H1 (cell line): ENCODE measurements at regions not wholly inside any gene's neighbourhood (a gene's known extent, or its start where the extent isn't known, plus 50 kb on each side); places are given as distances from the start of the nearest gene placed in this dataset.

ENCODE experiments used
- CTCF ChIA-PET: fragments of 300-600 bp; sonication (Branson Sonifier 250); formaldehyde crosslinking; loops from one replicate; lab custom pipeline; 2021; ENCODE audit not compliant: partially characterized antibody; lab: Charles Lee
- POLR2A ChIA-PET: fragments of 300-600 bp; sonication (Branson Sonifier 250); formaldehyde crosslinking; loops from one replicate; lab custom pipeline; 2021; ENCODE audit warnings: inconsistent platforms; ENCODE audit not compliant: partially characterized antibody; lab: Charles Lee
- DNase-seq, 2 experiments: peaks; one replicate each; pipeline versions ENCODE4 v3.0.0 to v3.0.0-alpha.2; 2010 to 2022; ENCODE audit warnings: low spot score in 2 of 2, low read depth in 1 of 2, mixed read lengths in 1 of 2
- FAIRE-seq: peaks from 2 replicates; lab custom pipeline; 2011; peaks lifted over from hg19 to GRCh38; lab: Jason Lieb, UNC
- H2AFZ ChIP-seq: 2 replicates; pipeline ENCODE4 v1.8.1; 2012; ENCODE audit warnings: low read length, inconsistent platforms
- H2AK5ac ChIP-seq: 2 replicates; pipeline ENCODE4 v1.6.1; 2013; ENCODE audit warnings: low read depth, low read length
- H2BK120ac ChIP-seq: replicated peaks from 2 replicates; pipeline ENCODE3; 2013; ENCODE audit warnings: low read depth, low read length, inconsistent platforms
- H2BK12ac ChIP-seq: 2 replicates; pipeline ENCODE4 v1.6.1; 2013; ENCODE audit warnings: low read depth, low read length
- H2BK15ac ChIP-seq: 2 replicates; pipeline ENCODE4 v1.6.1; 2013; ENCODE audit warnings: low read length
- H2BK20ac ChIP-seq: 2 replicates; pipeline ENCODE4 v1.6.1; 2013; ENCODE audit warnings: low read length
- H2BK5ac ChIP-seq: 2 replicates; pipeline ENCODE4 v1.6.1; 2013; ENCODE audit warnings: low read depth, low read length
- H3K14ac ChIP-seq: 2 replicates; pipeline ENCODE4 v1.6.1; 2013; ENCODE audit warnings: inconsistent platforms; ENCODE audit not compliant: insufficient read length
- H3K18ac ChIP-seq: 2 replicates; pipeline ENCODE4 v1.6.1; 2013; ENCODE audit warnings: low read length; ENCODE audit errors: extremely low read depth
- H3K23ac ChIP-seq: 2 replicates; pipeline ENCODE4 v1.6.1; 2013; ENCODE audit warnings: inconsistent platforms; ENCODE audit not compliant: insufficient read length
- H3K23me2 ChIP-seq: 2 replicates; pipeline ENCODE4 v1.6.1; 2013; ENCODE audit warnings: low read depth, low read length
- H3K27ac ChIP-seq: 2 replicates; pipeline ENCODE4 v1.6.1; 2011; ENCODE audit warnings: low read depth, low read length, inconsistent platforms
- H3K27me3 ChIP-seq, 4 experiments: replicated peaks in 1 of 4; 1 replicate in 1 of 4; 2 replicates in 3 of 4; pipeline versions ENCODE4 v1.6.1 to v1.8.1; 2011 to 2013; ENCODE audit warnings: low read length in 3 of 4, mild to moderate bottlenecking in 3 of 4, inconsistent platforms in 2 of 4, mixed read lengths in 2 of 4, moderate library complexity in 1 of 4; ENCODE audit not compliant: control insufficient read depth in 3 of 4, insufficient read depth in 3 of 4; ENCODE audit errors: extremely low read depth in 1 of 4
- H3K36me3 ChIP-seq, 4 experiments: 2 replicates each; pipeline versions ENCODE4 v1.6.1 to v1.8.1; 2011 to 2013; ENCODE audit warnings: mild to moderate bottlenecking in 4 of 4, low read length in 3 of 4, moderate library complexity in 2 of 4, control low read depth in 1 of 4, inconsistent platforms in 1 of 4; ENCODE audit not compliant: insufficient read depth in 4 of 4, control insufficient read depth in 2 of 4
- H3K4ac ChIP-seq: replicated peaks from 2 replicates; pipeline ENCODE3; 2013; ENCODE audit warnings: low read length, low read depth, mixed read lengths, inconsistent platforms; ENCODE audit not compliant: insufficient read length
- H3K4me1 ChIP-seq, 4 experiments: replicated peaks in 1 of 4; 1 replicate in 1 of 4; 2 replicates in 3 of 4; pipeline versions ENCODE4 v1.6.1 to v1.8.1; 2011 to 2013; ENCODE audit warnings: low read length in 3 of 4, inconsistent platforms in 2 of 4, mixed read lengths in 1 of 4; ENCODE audit not compliant: insufficient read depth in 4 of 4, control insufficient read depth in 3 of 4
- H3K4me2 ChIP-seq, 2 experiments: 2 replicates each; pipeline versions ENCODE4 v1.6.1 to v1.8.1; 2011 to 2013; ENCODE audit warnings: low read depth in 2 of 2, low read length in 2 of 2, control low read depth in 1 of 2, inconsistent platforms in 1 of 2, mild to moderate bottlenecking in 1 of 2; ENCODE audit not compliant: insufficient read depth in 1 of 2
- H3K4me3 ChIP-seq, 4 experiments: fragments of 200-600, 300-600 bp in 1 of 4; sonication (generic), shearing (Covaris generic), sonication (Bioruptor Twin) in 1 of 4; 2 replicates each; pipeline versions ENCODE4 v1.5.1 to v1.8.1; 2011 to 2016; ENCODE audit warnings: low read length in 4 of 4, low read depth in 3 of 4, control low read depth in 2 of 4, inconsistent platforms in 2 of 4, mild to moderate bottlenecking in 2 of 4, mixed read lengths in 1 of 4, moderate library complexity in 1 of 4; ENCODE audit not compliant: insufficient read depth in 2 of 4; ENCODE audit errors: extremely low read depth in 1 of 4
- H3K56ac ChIP-seq: replicated peaks from 2 replicates; pipeline ENCODE3; 2013; ENCODE audit warnings: low read depth, mild to moderate bottlenecking, mixed read lengths, low read length, inconsistent platforms; ENCODE audit not compliant: insufficient read length
- H3K79me1 ChIP-seq: 2 replicates; pipeline ENCODE4 v1.6.1; 2013; ENCODE audit warnings: low read depth, low read length, control low read depth
- H3K79me2 ChIP-seq, 2 experiments: 2 replicates each; pipeline versions ENCODE4 v1.6.1 to v1.8.1; 2012 to 2013; ENCODE audit warnings: low read length in 2 of 2, mild to moderate bottlenecking in 2 of 2, inconsistent platforms in 1 of 2; ENCODE audit not compliant: insufficient read depth in 2 of 2, control insufficient read depth in 1 of 2
- H3K9ac ChIP-seq, 4 experiments: replicated peaks in 1 of 4; 1 replicate in 1 of 4; 2 replicates in 3 of 4; pipeline versions ENCODE4 v1.6.1 to v1.8.1; 2011 to 2013; ENCODE audit warnings: low read depth in 3 of 4, low read length in 3 of 4, control low read depth in 2 of 4, mild to moderate bottlenecking in 2 of 4, moderate library complexity in 2 of 4, inconsistent platforms in 1 of 4; ENCODE audit errors: extremely low read depth in 1 of 4
- H3K9me3 ChIP-seq, 2 experiments: 2 replicates each; pipeline versions ENCODE4 v1.6.1 to v1.8.1; 2012 to 2013; ENCODE audit warnings: mild to moderate bottlenecking in 2 of 2, moderate library complexity in 2 of 2, control low read depth in 1 of 2, inconsistent platforms in 1 of 2, low read depth in 1 of 2, low read length in 1 of 2, mixed read lengths in 1 of 2; ENCODE audit not compliant: insufficient read depth in 2 of 2
- H4K20me1 ChIP-seq, 2 experiments: replicated peaks in 1 of 2; 2 replicates each; pipeline versions ENCODE3 to v1.8.1; 2011 to 2013; ENCODE audit warnings: inconsistent platforms in 2 of 2, low read length in 2 of 2, mild to moderate bottlenecking in 1 of 2; ENCODE audit not compliant: insufficient read depth in 2 of 2, control insufficient read depth in 1 of 2
- H4K5ac ChIP-seq: 2 replicates; pipeline ENCODE4 v1.6.1; 2013; ENCODE audit warnings: low read length, low read depth, mixed read lengths, inconsistent platforms; ENCODE audit not compliant: insufficient read length
- H4K8ac ChIP-seq: 2 replicates; pipeline ENCODE4 v1.8.0; 2013; ENCODE audit warnings: mild to moderate bottlenecking, moderate library complexity, low read length, inconsistent platforms; ENCODE audit not compliant: insufficient read depth; ENCODE audit errors: extremely low read depth
- H4K91ac ChIP-seq: replicated peaks from 2 replicates; pipeline ENCODE3; 2013; ENCODE audit warnings: low read length, mixed read lengths, inconsistent platforms; ENCODE audit not compliant: insufficient read length
- EGR1 ChIP-seq: IDR thresholded peaks from 2 replicates; pipeline ENCODE4 v1.6.1; 2011; ENCODE audit warnings: low read depth, low read length, borderline replicate concordance
- MAFK ChIP-seq: IDR thresholded peaks from 2 replicates; pipeline ENCODE4 v1.6.1; 2012; ENCODE audit warnings: low read depth, mild to moderate bottlenecking, improper control_type of control experiment, low read length
- SIX5 ChIP-seq: IDR thresholded peaks from 2 replicates; pipeline ENCODE4 v1.6.1; 2011; ENCODE audit warnings: mild to moderate bottlenecking, low read depth, low read length
- TAF7 ChIP-seq: optimal IDR thresholded peaks from 2 replicates; pipeline ENCODE3; 2011; ENCODE audit warnings: low read depth, mild to moderate bottlenecking, inconsistent platforms, low read length, moderate library complexity, borderline replicate concordance
- WGBS, 2 experiments: shearing (Covaris generic) in 1 of 2; methylation state at CpG; one replicate each; pipeline versions ENCODE4 v1.1.6 to v1.1.7; 2013 to 2015; ENCODE audit warnings: low lambda C conversion rate in 2 of 2, mixed read lengths in 2 of 2, inconsistent platforms in 1 of 2, low coverage in 1 of 2, missing lambda C conversion rate in 1 of 2; ENCODE audit not compliant: insufficient replicate concordance in 2 of 2, insufficient coverage in 1 of 2, insufficient read length in 1 of 2; ENCODE audit errors: extremely low coverage in 1 of 2, missing lambda C conversion rate in 1 of 2; 5-methylcytosine and 5-hydroxymethylcytosine counted together
- TF ChIP-seq, protein P1 (sequence below), 3 experiments: IDR thresholded peaks; 1 replicate in 2 of 3; 2 replicates in 1 of 3; pipeline versions ENCODE4 v1.5.1 to v1.6.1; 2011; ENCODE audit warnings: low read length in 3 of 3, mild to moderate bottlenecking in 3 of 3, inconsistent platforms in 2 of 3, low read depth in 1 of 3, moderate library complexity in 1 of 3; ENCODE audit not compliant: insufficient read depth in 1 of 3; ENCODE audit errors: control extremely low read depth in 1 of 3

- H3K36me3 ChIP-seq = no peaks in the 10 kb centered on the region
These were observed 156.4 kb upstream of the FOXF1 start for GRCh38 chr16:86353948-86354347.

More at GRCh38 chr16:86353948-86354347, 156.4 kb upstream of the FOXF1 start:
- Histone ChIP-seq H4K8ac (no peak overlapping the region), H3K4ac (no peak overlapping the region), H3K79me1 (no peaks in the 10 kb centered on the region), H2BK12ac (peak overlapping the region; percentile 39; the same call in 1 of the 2 replicates), H4K91ac (no peak overlapping the region), H4K20me1 (no peaks in the 10 kb centered on the region), H3K4me1 (peaks cover 0 to 10% (median 6%) of the 10 kb centered on the region in 4 experiments; a peak in 4 of 7 replicates), H3K23ac (no peak overlapping the region), H3K9ac (no peak overlapping the region), H2BK120ac (no peak overlapping the region), H2BK15ac (0 out of 2 replicates have a peak overlapping the region, but pooled peaks have one; percentile 72), H3K9me3 (peaks cover 8% of the 10 kb centered on the region in 2 experiments; a peak in 3 of 4 replicates), H2AFZ (no peak overlapping the region), H2AK5ac (no peak overlapping the region), H3K18ac (no peak overlapping the region), H3K4me2 (no peak overlapping the region), H4K5ac (no peak overlapping the region), H3K27me3 (0 out of 7 replicates have a peak, but pooled peaks cover 0 to 3% (median 0%) of the 10 kb centered on the region in 4 experiments), H3K14ac (no peak overlapping the region), H3K23me2 (no peaks in the 10 kb centered on the region), H3K56ac (no peak overlapping the region), H3K79me2 (no peaks in the 10 kb centered on the region), H3K27ac (no peak overlapping the region), H2BK5ac (peak overlapping the region; percentile 52; the same call in 1 of the 2 replicates), H3K4me3 (no peak overlapping the region), H2BK20ac (no peak overlapping the region)
- WGBS, 2 experiments = 86% methylated on average over 9 of the region's 9 CpGs; no CpG with 5 or more reads in 1 of the 2 experiments
- POLR2A ChIA-PET = no interaction called here
- CTCF ChIA-PET = interaction anchor here (0.7 kb wide), 1 partner anchor 13 kb away, joined by 5 read pairs; no protein-coding TSS in a partner anchor
- DNase-seq (no peak), FAIRE-seq (no peak)
- TF ChIP-seq TAF7 (no peak), EGR1 (no peak), MAFK (no peak), SIX5 (no peak)
- TF ChIP-seq, protein P1, sequence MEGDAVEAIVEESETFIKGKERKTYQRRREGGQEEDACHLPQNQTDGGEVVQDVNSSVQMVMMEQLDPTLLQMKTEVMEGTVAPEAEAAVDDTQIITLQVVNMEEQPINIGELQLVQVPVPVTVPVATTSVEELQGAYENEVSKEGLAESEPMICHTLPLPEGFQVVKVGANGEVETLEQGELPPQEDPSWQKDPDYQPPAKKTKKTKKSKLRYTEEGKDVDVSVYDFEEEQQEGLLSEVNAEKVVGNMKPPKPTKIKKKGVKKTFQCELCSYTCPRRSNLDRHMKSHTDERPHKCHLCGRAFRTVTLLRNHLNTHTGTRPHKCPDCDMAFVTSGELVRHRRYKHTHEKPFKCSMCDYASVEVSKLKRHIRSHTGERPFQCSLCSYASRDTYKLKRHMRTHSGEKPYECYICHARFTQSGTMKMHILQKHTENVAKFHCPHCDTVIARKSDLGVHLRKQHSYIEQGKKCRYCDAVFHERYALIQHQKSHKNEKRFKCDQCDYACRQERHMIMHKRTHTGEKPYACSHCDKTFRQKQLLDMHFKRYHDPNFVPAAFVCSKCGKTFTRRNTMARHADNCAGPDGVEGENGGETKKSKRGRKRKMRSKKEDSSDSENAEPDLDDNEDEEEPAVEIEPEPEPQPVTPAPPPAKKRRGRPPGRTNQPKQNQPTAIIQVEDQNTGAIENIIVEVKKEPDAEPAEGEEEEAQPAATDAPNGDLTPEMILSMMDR (IDR thresholded peaks at IDR 0.05; ENCODE audit: control extremely low read depth in 1 of 3, insufficient read depth in 1 of 3, low read depth in 1 of 3, low read length in 3 of 3) = no peak
